ENCODE measurements at regions not wholly inside any gene's neighbourhood (a gene's known extent, or its start where the extent isn't known, plus 50 kb on each side); places are given as distances from the start of the nearest gene placed in this dataset.

DNA sequence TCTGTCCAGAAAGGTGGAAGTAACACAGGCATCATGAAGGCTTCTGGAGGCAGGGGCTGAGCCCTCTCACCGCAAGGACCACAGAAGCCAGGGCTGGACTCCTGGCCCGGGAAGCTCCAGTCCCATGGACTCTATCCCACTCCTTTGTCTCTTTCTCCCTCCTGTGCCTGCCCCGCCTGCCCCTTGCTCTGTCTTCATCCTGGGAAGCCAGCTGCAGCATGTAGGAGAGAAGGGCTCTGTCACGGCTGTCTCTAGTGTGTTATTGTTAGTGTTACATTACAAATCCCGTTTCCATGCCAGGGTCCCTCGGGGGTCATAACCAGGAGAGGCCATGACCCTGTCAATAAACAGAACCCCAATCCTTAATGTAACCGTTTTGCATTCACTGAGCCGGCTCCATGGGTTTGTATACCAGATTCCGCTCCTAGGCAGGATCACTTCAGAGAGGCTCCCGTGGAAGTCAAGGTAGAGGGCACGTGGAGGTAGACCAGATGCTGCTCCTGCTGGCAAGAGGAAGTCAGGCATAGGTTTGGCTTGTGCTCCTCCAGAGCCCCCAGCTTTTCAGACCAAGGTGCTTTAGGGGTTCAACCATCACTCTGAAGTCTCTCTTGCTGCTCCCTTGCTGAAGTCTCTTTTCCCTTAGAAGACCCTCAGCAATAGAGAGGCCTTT lies 293.2 kb downstream of the ETS1 start:
- no peak for DNase-seq
- Histone ChIP-seq H3K4me2 (peak overlapping the region; percentile 24; the same call in 1 of the 2 replicates), H3K9me3 (no peaks in the 10 kb centered on the region), H3K79me2 (ENCODE audit: insufficient read depth) (no peaks in the 10 kb centered on the region), H3K4me1 (ENCODE audit: control insufficient read depth in 1 of 2, insufficient read depth in 2 of 2, low read depth in 1 of 2, low read length in 1 of 2) (peaks cover 0 to 22% of the 10 kb centered on the region in 2 experiments; a peak in 2 of 4 replicates), H3F3A (replicated peaks; ENCODE audit: insufficient read depth) (no peaks in the 10 kb centered on the region), H3K27ac (ENCODE audit: low read depth in 2 of 2, low read length in 1 of 2) (peak overlapping the region in 1 of 2 experiments; percentile 53; a peak in 2 of 4 replicates), H3K27me3 (ENCODE audit: insufficient read depth) (no peaks in the 10 kb centered on the region), H3K4me3 (ENCODE audit: low read depth in 2 of 2, low read length in 1 of 2) (no peak overlapping the region), H3K9me2 (no peaks in the 10 kb centered on the region), H3K9ac (no peak overlapping the region), H2AFZ (ENCODE audit: low read depth) (no peak overlapping the region), H4K20me1 (ENCODE audit: insufficient read depth) (no peaks in the 10 kb centered on the region), H3K36me3 (replicated peaks in 1 of 2; ENCODE audit: control insufficient read depth in 1 of 2, insufficient read depth in 2 of 2, low read length in 1 of 2) (no peaks in the 10 kb centered on the region)
- no peak for TF ChIP-seq RFX5 (IDR thresholded peaks at IDR 0.05; ENCODE audit: low read length)
- TF ChIP-seq CHD2 (IDR thresholded peaks at IDR 0.05; ENCODE audit: low read length, partially characterized antibody), result no peak
- TF ChIP-seq, protein P1, sequence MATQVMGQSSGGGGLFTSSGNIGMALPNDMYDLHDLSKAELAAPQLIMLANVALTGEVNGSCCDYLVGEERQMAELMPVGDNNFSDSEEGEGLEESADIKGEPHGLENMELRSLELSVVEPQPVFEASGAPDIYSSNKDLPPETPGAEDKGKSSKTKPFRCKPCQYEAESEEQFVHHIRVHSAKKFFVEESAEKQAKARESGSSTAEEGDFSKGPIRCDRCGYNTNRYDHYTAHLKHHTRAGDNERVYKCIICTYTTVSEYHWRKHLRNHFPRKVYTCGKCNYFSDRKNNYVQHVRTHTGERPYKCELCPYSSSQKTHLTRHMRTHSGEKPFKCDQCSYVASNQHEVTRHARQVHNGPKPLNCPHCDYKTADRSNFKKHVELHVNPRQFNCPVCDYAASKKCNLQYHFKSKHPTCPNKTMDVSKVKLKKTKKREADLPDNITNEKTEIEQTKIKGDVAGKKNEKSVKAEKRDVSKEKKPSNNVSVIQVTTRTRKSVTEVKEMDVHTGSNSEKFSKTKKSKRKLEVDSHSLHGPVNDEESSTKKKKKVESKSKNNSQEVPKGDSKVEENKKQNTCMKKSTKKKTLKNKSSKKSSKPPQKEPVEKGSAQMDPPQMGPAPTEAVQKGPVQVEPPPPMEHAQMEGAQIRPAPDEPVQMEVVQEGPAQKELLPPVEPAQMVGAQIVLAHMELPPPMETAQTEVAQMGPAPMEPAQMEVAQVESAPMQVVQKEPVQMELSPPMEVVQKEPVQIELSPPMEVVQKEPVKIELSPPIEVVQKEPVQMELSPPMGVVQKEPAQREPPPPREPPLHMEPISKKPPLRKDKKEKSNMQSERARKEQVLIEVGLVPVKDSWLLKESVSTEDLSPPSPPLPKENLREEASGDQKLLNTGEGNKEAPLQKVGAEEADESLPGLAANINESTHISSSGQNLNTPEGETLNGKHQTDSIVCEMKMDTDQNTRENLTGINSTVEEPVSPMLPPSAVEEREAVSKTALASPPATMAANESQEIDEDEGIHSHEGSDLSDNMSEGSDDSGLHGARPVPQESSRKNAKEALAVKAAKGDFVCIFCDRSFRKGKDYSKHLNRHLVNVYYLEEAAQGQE (IDR thresholded peaks at IDR 0.05; ENCODE audit: low read depth, low read length), result no peak
- TF ChIP-seq, protein P2, sequence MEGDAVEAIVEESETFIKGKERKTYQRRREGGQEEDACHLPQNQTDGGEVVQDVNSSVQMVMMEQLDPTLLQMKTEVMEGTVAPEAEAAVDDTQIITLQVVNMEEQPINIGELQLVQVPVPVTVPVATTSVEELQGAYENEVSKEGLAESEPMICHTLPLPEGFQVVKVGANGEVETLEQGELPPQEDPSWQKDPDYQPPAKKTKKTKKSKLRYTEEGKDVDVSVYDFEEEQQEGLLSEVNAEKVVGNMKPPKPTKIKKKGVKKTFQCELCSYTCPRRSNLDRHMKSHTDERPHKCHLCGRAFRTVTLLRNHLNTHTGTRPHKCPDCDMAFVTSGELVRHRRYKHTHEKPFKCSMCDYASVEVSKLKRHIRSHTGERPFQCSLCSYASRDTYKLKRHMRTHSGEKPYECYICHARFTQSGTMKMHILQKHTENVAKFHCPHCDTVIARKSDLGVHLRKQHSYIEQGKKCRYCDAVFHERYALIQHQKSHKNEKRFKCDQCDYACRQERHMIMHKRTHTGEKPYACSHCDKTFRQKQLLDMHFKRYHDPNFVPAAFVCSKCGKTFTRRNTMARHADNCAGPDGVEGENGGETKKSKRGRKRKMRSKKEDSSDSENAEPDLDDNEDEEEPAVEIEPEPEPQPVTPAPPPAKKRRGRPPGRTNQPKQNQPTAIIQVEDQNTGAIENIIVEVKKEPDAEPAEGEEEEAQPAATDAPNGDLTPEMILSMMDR (IDR thresholded peaks at IDR 0.05), result no peak
- TF ChIP-seq ELF1 (IDR thresholded peaks at IDR 0.05), result no peak
- TF ChIP-seq, protein P3, sequence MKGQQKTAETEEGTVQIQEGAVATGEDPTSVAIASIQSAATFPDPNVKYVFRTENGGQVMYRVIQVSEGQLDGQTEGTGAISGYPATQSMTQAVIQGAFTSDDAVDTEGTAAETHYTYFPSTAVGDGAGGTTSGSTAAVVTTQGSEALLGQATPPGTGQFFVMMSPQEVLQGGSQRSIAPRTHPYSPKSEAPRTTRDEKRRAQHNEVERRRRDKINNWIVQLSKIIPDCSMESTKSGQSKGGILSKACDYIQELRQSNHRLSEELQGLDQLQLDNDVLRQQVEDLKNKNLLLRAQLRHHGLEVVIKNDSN (IDR thresholded peaks at IDR 0.05; ENCODE audit: borderline replicate concordance, low read depth), result no peak
- TF ChIP-seq SMC3 (IDR thresholded peaks at IDR 0.05; ENCODE audit: low read depth, low read length), result no peak
- no peak for TF ChIP-seq MXI1 (IDR thresholded peaks at IDR 0.05; ENCODE audit: low read depth, low read length)
- TF ChIP-seq JUND (IDR thresholded peaks at IDR 0.05), result no peak
- no peak for TF ChIP-seq EP300 (IDR thresholded peaks at IDR 0.05; ENCODE audit: borderline replicate concordance in 1 of 2, low read depth in 1 of 2, low read length in 1 of 2)
- CTCF ChIA-PET, result interaction anchor here (2.2 kb wide), 1 partner anchor 338 kb away, joined by 9 read pairs; no protein-coding TSS in a partner anchor
- WGBS (ENCODE audit: low lambda C conversion rate), result 79% methylated on average over 4 of the region's 11 CpGs
- POLR2A ChIA-PET, result no interaction called here

All from SK-N-SH (cell line).